Muscle of back (tissue), 3 donors: ENCODE measurements at regions not wholly inside any gene's neighbourhood (a gene's known extent, or its start where the extent isn't known, plus 50 kb on each side); places are given as distances from the start of the nearest gene placed in this dataset.

ENCODE experiments used
- DNase-seq, 3 donors: peaks; one replicate each; pipeline versions ENCODE4 v3.0.0 to v3.0.0-alpha.2; 2013

GRCh38 chr2:238580486-238580885 lies 153.8 kb downstream of the ASB1 start:
- DNase-seq: no peak

- DNase-seq: no peak
Measured at GRCh38 chr2:238581126-238581525, 154.4 kb downstream of the ASB1 start.

- peak in 1 of 3 donors; percentile 36 for DNase-seq
Measured at GRCh38 chr2:238582159-238582558, 155.4 kb downstream of the ASB1 start.

GRCh38 chr2:238584617-238585016 lies 157.9 kb downstream of the ASB1 start:
- DNase-seq: no peak

GRCh38 chr2:238585836-238586821 lies 159.4 kb downstream of the ASB1 start:
- peak in 2 of 3 donors; percentile 40 to 53 for DNase-seq

GRCh38 chr2:238586931-238587775 lies 160.4 kb downstream of the ASB1 start:
- DNase-seq: no peak

GRCh38 chr2:238587776-238588660 lies 161.3 kb downstream of the ASB1 start:
- DNase-seq: no peak

GRCh38 chr2:238589591-238590460 lies 163.1 kb downstream of the ASB1 start:
- DNase-seq: no peak

GRCh38 chr2:238591732-238592131 lies 165.0 kb downstream of the ASB1 start:
- DNase-seq: no peak

- DNase-seq: no peak
Measured at GRCh38 chr2:238593236-238593635, 166.5 kb downstream of the ASB1 start.

GRCh38 chr2:238593678-238594077 lies 167.0 kb downstream of the ASB1 start:
- no peak for DNase-seq

GRCh38 chr2:238594796-238595749 lies 168.3 kb downstream of the ASB1 start:
- no peak for DNase-seq

- DNase-seq: peak in 1 of 3 donors; percentile 18
Measured at GRCh38 chr2:238595750-238596570, 169.2 kb downstream of the ASB1 start.

GRCh38 chr2:238596571-238597551 lies 170.1 kb downstream of the ASB1 start:
- peak; percentile 73 to 91 (median 87) for DNase-seq

- no peak for DNase-seq
Measured at GRCh38 chr2:238597638-238598528, 171.2 kb downstream of the ASB1 start.
